OCI-LY1 (cell line): ENCODE measurements at regions not wholly inside any gene's neighbourhood (a gene's known extent, or its start where the extent isn't known, plus 50 kb on each side); places are given as distances from the start of the nearest gene placed in this dataset.

Experiments used
- H2AFZ ChIP-seq: fragments of 200-600 bp; sonication (generic), shearing (Covaris generic); 2 replicates; pipeline ENCODE4 v1.6.0; 2014; ENCODE audit warnings: antibody characterized with exemption, mild to moderate bottlenecking, low read length
- H3F3A ChIP-seq: fragments of 200-600 bp; sonication (generic), shearing (Covaris generic); 2 replicates; pipeline ENCODE4 v1.6.0; 2014; ENCODE audit warnings: mild to moderate bottlenecking, antibody characterized with exemption, low read length, moderate library complexity; ENCODE audit not compliant: insufficient read depth
- H3K27ac ChIP-seq: fragments of 200-600 bp; sonication (generic); 2 replicates; pipeline ENCODE4 v1.5.1; 2014; ENCODE audit warnings: low read length, mixed run types, mild to moderate bottlenecking, low read depth; ENCODE audit not compliant: poor library complexity, severe bottlenecking
- H3K27me3 ChIP-seq: fragments of 200-600 bp; sonication (generic); 2 replicates; pipeline ENCODE4 v1.6.0; 2014; ENCODE audit warnings: antibody characterized with exemption, mild to moderate bottlenecking, low read length, moderate library complexity; ENCODE audit not compliant: insufficient read depth
- H3K36me3 ChIP-seq: fragments of 200-600 bp; sonication (generic); 2 replicates; pipeline ENCODE4 v1.6.1; 2014; ENCODE audit warnings: mild to moderate bottlenecking, antibody characterized with exemption, low read length, moderate library complexity, mixed read lengths; ENCODE audit not compliant: insufficient read depth
- H3K4me1 ChIP-seq: fragments of 200-600 bp; sonication (generic); 2 replicates; pipeline ENCODE4 v1.5.1; 2014; ENCODE audit warnings: mild to moderate bottlenecking, low read length, moderate library complexity; ENCODE audit not compliant: insufficient read depth, severe bottlenecking
- H3K4me2 ChIP-seq: fragments of 200-600 bp; sonication (generic), shearing (Covaris generic); 2 replicates; pipeline ENCODE4 v1.6.1; 2014; ENCODE audit warnings: low read length
- H3K4me3 ChIP-seq: fragments of 200-600 bp; sonication (generic); 2 replicates; pipeline ENCODE4 v1.5.1; 2014; ENCODE audit warnings: low read length, low read depth, mild to moderate bottlenecking, mixed read lengths; ENCODE audit not compliant: poor library complexity, severe bottlenecking
- H3K79me2 ChIP-seq: fragments of 200-600 bp; shearing (Covaris generic); 2 replicates; pipeline ENCODE4 v1.6.1; 2016; ENCODE audit warnings: mixed run types, low read length, mixed read lengths; ENCODE audit not compliant: insufficient read depth
- H3K9ac ChIP-seq: fragments of 200-600 bp; sonication (generic), shearing (Covaris generic); 2 replicates; pipeline ENCODE4 v1.6.1; 2014; ENCODE audit warnings: mild to moderate bottlenecking, low read length, mixed read lengths
- H3K9me2 ChIP-seq: fragments of 200-600 bp; sonication (generic), shearing (Covaris generic); 2 replicates; pipeline ENCODE4 v1.6.1; 2014; ENCODE audit warnings: low read depth, mild to moderate bottlenecking, low read length, mixed read lengths
- H3K9me3 ChIP-seq: fragments of 200-600 bp; shearing (Covaris generic); 2 replicates; pipeline ENCODE4 v1.6.1; 2014; ENCODE audit warnings: low read length, mixed read lengths
- H4K20me1 ChIP-seq: fragments of 200-600 bp; sonication (generic), shearing (Covaris generic); 2 replicates; pipeline ENCODE4 v1.6.0; 2016; ENCODE audit warnings: mild to moderate bottlenecking, low read length; ENCODE audit not compliant: insufficient read depth
- CTCF ChIP-seq: fragments of 200-600 bp; sonication (generic), shearing (Covaris generic); IDR thresholded peaks from 2 replicates; pipeline ENCODE4 v1.5.1; 2017; ENCODE audit warnings: mild to moderate bottlenecking, antibody characterized with exemption, low read length, moderate library complexity, mixed read lengths
- EZH2 ChIP-seq: fragments of 200-600 bp; sonication (generic), shearing (Covaris generic); IDR thresholded peaks from 2 replicates; pipeline ENCODE4 v1.8.0; 2017; ENCODE audit warnings: borderline replicate concordance, mixed run types, mild to moderate bottlenecking, antibody characterized with exemption, low read length, moderate library complexity, mixed read lengths

- Histone ChIP-seq H3F3A (no peaks in the 10 kb centered on the region), H3K4me1 (no peaks in the 10 kb centered on the region)
Measured at GRCh38 chr4:44861756-44862155, 135.4 kb upstream of the GNPDA2 start.

GRCh38 chr4:44859477-44859876, 133.1 kb upstream of the GNPDA2 start:
- Histone ChIP-seq H3K27me3 (no peaks in the 10 kb centered on the region), H3K4me1 (no peaks in the 10 kb centered on the region), H3K79me2 (no peaks in the 10 kb centered on the region), H3F3A (no peaks in the 10 kb centered on the region), H2AFZ (no peak overlapping the region), H3K9ac (no peak overlapping the region), H3K4me2 (no peak overlapping the region), H4K20me1 (no peaks in the 10 kb centered on the region), H3K36me3 (no peaks in the 10 kb centered on the region), H3K9me3 (no peaks in the 10 kb centered on the region), H3K9me2 (no peaks in the 10 kb centered on the region), H3K27ac (no peak overlapping the region), H3K4me3 (no peak overlapping the region)
- TF ChIP-seq EZH2 (no peak), CTCF (no peak)

More at GRCh38 chr4:44861756-44862155, 135.4 kb upstream of the GNPDA2 start:
- Histone ChIP-seq H3K9me2 (no peaks in the 10 kb centered on the region), H3K79me2 (no peaks in the 10 kb centered on the region), H3K9ac (no peak overlapping the region), H2AFZ (no peak overlapping the region), H3K27me3 (no peaks in the 10 kb centered on the region), H4K20me1 (no peaks in the 10 kb centered on the region), H3K4me2 (no peak overlapping the region), H3K9me3 (no peaks in the 10 kb centered on the region), H3K27ac (no peak overlapping the region), H3K4me3 (no peak overlapping the region), H3K36me3 (no peaks in the 10 kb centered on the region)
- TF ChIP-seq CTCF = no peak
- no peak for TF ChIP-seq EZH2

- H3K27ac ChIP-seq = no peak overlapping the region
- no peak overlapping the region for H3K9ac ChIP-seq
- H3K4me3 ChIP-seq = no peak overlapping the region
- H3K4me2 ChIP-seq = no peak overlapping the region
- TF ChIP-seq EZH2 = no peak
- no peak for TF ChIP-seq CTCF
- H2AFZ ChIP-seq = no peak overlapping the region
- H3K9me2 ChIP-seq = no peaks in the 10 kb centered on the region
- no peaks in the 10 kb centered on the region for H3K4me1 ChIP-seq
- no peaks in the 10 kb centered on the region for H3K36me3 ChIP-seq
- no peaks in the 10 kb centered on the region for H4K20me1 ChIP-seq
- no peaks in the 10 kb centered on the region for H3K9me3 ChIP-seq
- H3F3A ChIP-seq = no peaks in the 10 kb centered on the region
- H3K79me2 ChIP-seq = no peaks in the 10 kb centered on the region
- H3K27me3 ChIP-seq = no peaks in the 10 kb centered on the region
Measured at GRCh38 chr4:44848466-44848865, 122.1 kb upstream of the GNPDA2 start.
